Osteocyte (in vitro differentiated cells): ENCODE measurements at regions not wholly inside any gene's neighbourhood (a gene's known extent, or its start where the extent isn't known, plus 50 kb on each side); places are given as distances from the start of the nearest gene placed in this dataset.

Experiments used
- DNase-seq: peaks from one replicate; pipeline ENCODE4 v3.0.0; 2021; ENCODE audit warnings: mixed read lengths; ENCODE audit not compliant: unreplicated experiment; ENCODE audit errors: extremely low spot score
- H3K27ac Mint-ChIP-seq: one replicate; pipeline ENCODE4 v1.8.0; 2021; ENCODE audit warnings: mild to moderate bottlenecking, mixed read lengths; ENCODE audit not compliant: unreplicated experiment
- H3K27me3 Mint-ChIP-seq: one replicate; pipeline ENCODE4 v1.8.0; 2021; ENCODE audit warnings: mixed read lengths; ENCODE audit not compliant: unreplicated experiment
- H3K36me3 Mint-ChIP-seq: one replicate; pipeline ENCODE4 v1.8.0; 2021; ENCODE audit warnings: mixed read lengths; ENCODE audit not compliant: unreplicated experiment
- H3K4me1 Mint-ChIP-seq: one replicate; pipeline ENCODE4 v1.8.0; 2021; ENCODE audit warnings: mixed read lengths; ENCODE audit not compliant: unreplicated experiment
- H3K4me3 Mint-ChIP-seq: one replicate; pipeline ENCODE4 v1.8.0; 2021; ENCODE audit warnings: mild to moderate bottlenecking, moderate library complexity, mixed read lengths; ENCODE audit not compliant: unreplicated experiment
- H3K9me3 Mint-ChIP-seq: one replicate; pipeline ENCODE4 v1.8.0; 2021; ENCODE audit warnings: mixed read lengths; ENCODE audit not compliant: unreplicated experiment
- CTCF ChIP-seq: fragments of 200-600 bp; sonication (generic); IDR thresholded peaks from 2 replicates; pipeline ENCODE4 v1.5.0; 2021; ENCODE audit warnings: antibody characterized with exemption, mild to moderate bottlenecking, moderate library complexity

- no peak overlapping the region for H3K4me3 Mint-ChIP-seq
- H3K27ac Mint-ChIP-seq: no peak overlapping the region
- H3K9me3 Mint-ChIP-seq: no peaks in the 10 kb centered on the region
- no peak for TF ChIP-seq CTCF
- DNase-seq: no peak
- no peaks in the 10 kb centered on the region for H3K27me3 Mint-ChIP-seq
- H3K4me1 Mint-ChIP-seq: no peaks in the 10 kb centered on the region
- H3K36me3 Mint-ChIP-seq: no peaks in the 10 kb centered on the region
These were observed 308.2 kb upstream of the CHORDC1 start for GRCh38 chr11:90531001-90531400.

- no peak for DNase-seq
- Mint-ChIP-seq H3K27me3 (no peaks in the 10 kb centered on the region), H3K4me1 (no peaks in the 10 kb centered on the region), H3K27ac (no peak overlapping the region), H3K4me3 (no peak overlapping the region), H3K36me3 (no peaks in the 10 kb centered on the region), H3K9me3 (no peaks in the 10 kb centered on the region)
- TF ChIP-seq CTCF: no peak
These were observed 303.1 kb upstream of the CHORDC1 start for GRCh38 chr11:90525962-90526361.

GRCh38 chr11:90512846-90513245 lies 290.0 kb upstream of the CHORDC1 start:
- no peak for DNase-seq
- Mint-ChIP-seq H3K4me3 (no peak overlapping the region), H3K9me3 (no peaks in the 10 kb centered on the region), H3K4me1 (no peaks in the 10 kb centered on the region), H3K27ac (no peak overlapping the region), H3K36me3 (no peaks in the 10 kb centered on the region), H3K27me3 (peaks cover 3% of the 10 kb centered on the region)
- no peak for TF ChIP-seq CTCF

GRCh38 chr11:90510839-90511238 lies 288.0 kb upstream of the CHORDC1 start:
- H3K9me3 Mint-ChIP-seq: no peaks in the 10 kb centered on the region
- H3K4me3 Mint-ChIP-seq: no peak overlapping the region
- no peak overlapping the region for H3K27ac Mint-ChIP-seq
- no peak for DNase-seq
- no peaks in the 10 kb centered on the region for H3K27me3 Mint-ChIP-seq
- no peaks in the 10 kb centered on the region for H3K4me1 Mint-ChIP-seq
- no peak for TF ChIP-seq CTCF
- no peaks in the 10 kb centered on the region for H3K36me3 Mint-ChIP-seq

- DNase-seq: no peak
- no peak overlapping the region for H3K4me3 Mint-ChIP-seq
- no peak for TF ChIP-seq CTCF
- H3K4me1 Mint-ChIP-seq: no peaks in the 10 kb centered on the region
- H3K36me3 Mint-ChIP-seq: no peaks in the 10 kb centered on the region
- H3K27me3 Mint-ChIP-seq: no peaks in the 10 kb centered on the region
- no peak overlapping the region for H3K27ac Mint-ChIP-seq
- H3K9me3 Mint-ChIP-seq: peaks cover 12% of the 10 kb centered on the region
These were observed 278.2 kb upstream of the CHORDC1 start for GRCh38 chr11:90500922-90501568.
